ENCODE measurements at regions not wholly inside any gene's neighbourhood (a gene's known extent, or its start where the extent isn't known, plus 50 kb on each side); places are given as distances from the start of the nearest gene placed in this dataset.

DNA sequence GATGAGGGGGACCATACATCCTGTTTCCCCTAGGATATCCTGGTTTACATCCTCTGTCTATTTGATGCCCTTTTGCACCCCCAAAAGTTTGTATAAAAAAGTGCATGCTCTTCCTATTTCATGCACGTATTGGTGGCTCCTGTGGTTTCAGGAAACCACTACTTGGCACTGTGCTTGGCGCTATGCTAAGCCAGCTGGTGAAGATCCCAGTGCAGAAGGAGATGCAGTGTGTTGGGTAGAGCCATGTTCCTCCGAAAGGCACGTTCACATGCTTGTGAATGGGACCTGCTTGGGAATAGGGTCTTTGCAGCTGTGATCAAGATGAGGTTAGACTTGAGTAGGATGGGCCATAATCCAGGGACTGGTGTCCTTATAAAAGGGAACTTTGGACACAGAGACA lies 419.7 kb downstream of the GALR1 start:
- DNase-seq (ENCODE audit: extremely low spot score), result no peak
- TF ChIP-seq CTBP1 (IDR thresholded peaks at IDR 0.05; ENCODE audit: borderline replicate concordance) (no peak), ZNF384 (IDR thresholded peaks at IDR 0.05) (no peak), NFRKB (IDR thresholded peaks at IDR 0.05) (no peak), SP1 (IDR thresholded peaks at IDR 0.05) (no peak), LEF1 (IDR thresholded peaks at IDR 0.05; ENCODE audit: borderline replicate concordance) (no peak), FOXM1 (IDR thresholded peaks at IDR 0.05; ENCODE audit: borderline replicate concordance) (no peak), L3MBTL2 (conservative IDR thresholded peaks at IDR 0.05) (no peak), ELF4 (IDR thresholded peaks at IDR 0.05) (no peak), ARNT (IDR thresholded peaks at IDR 0.05) (no peak), SUZ12 (IDR thresholded peaks at IDR 0.05) (no peak), FOXA1 (IDR thresholded peaks at IDR 0.05) (no peak), HDGF (IDR thresholded peaks at IDR 0.05; ENCODE audit: borderline replicate concordance) (no peak)
- TF ChIP-seq, protein P1, sequence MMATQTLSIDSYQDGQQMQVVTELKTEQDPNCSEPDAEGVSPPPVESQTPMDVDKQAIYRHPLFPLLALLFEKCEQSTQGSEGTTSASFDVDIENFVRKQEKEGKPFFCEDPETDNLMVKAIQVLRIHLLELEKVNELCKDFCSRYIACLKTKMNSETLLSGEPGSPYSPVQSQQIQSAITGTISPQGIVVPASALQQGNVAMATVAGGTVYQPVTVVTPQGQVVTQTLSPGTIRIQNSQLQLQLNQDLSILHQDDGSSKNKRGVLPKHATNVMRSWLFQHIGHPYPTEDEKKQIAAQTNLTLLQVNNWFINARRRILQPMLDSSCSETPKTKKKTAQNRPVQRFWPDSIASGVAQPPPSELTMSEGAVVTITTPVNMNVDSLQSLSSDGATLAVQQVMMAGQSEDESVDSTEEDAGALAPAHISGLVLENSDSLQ (IDR thresholded peaks at IDR 0.05), result no peak
- ChIA-PET POLR2A (no interaction called here), CTCF (no interaction called here)

DNA sequence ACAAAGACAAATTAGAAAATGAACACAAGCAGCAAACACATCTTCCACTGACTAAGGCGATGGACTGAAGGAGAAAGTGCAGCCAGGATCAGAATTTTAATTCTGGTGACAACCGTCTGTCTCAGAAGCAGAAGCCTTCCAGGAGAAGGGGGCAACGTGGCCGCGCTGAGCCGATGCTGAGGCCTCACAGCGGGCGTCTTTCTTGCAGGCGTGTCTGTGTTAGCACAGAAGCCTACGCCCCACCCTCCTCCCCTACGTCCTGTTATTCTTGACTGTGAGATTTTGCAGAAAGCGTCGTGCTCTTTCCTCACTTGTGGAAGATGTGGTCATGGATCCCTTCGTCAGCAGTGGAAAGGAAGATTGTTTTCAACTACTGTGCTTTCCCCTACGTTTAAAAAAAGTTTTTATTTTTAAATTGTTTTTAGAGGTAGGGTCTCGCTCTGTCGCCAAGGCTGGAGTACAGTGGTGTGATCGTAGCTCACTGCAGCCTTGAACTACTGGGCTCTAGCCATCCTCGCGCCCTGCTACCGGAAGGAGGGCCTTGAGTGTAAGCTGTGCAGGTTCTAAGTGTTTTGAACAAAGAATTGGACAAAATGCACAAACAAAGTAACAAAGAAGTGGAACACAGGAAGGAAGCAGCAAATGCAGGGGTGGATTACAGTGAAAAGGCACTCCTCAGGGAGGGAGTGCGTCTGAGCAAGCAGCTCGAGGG lies 422.0 kb downstream of the GALR1 start:
- TF ChIP-seq SP1 (IDR thresholded peaks at IDR 0.05), result no peak
- TF ChIP-seq, protein P1 (IDR thresholded peaks at IDR 0.05), result no peak
- no peak for TF ChIP-seq ELF4 (IDR thresholded peaks at IDR 0.05)
- no peak for TF ChIP-seq L3MBTL2 (conservative IDR thresholded peaks at IDR 0.05)
- DNase-seq (ENCODE audit: extremely low spot score), result peak; percentile 7
- POLR2A ChIA-PET, result no interaction called here
- CTCF ChIA-PET, result no interaction called here

DNA sequence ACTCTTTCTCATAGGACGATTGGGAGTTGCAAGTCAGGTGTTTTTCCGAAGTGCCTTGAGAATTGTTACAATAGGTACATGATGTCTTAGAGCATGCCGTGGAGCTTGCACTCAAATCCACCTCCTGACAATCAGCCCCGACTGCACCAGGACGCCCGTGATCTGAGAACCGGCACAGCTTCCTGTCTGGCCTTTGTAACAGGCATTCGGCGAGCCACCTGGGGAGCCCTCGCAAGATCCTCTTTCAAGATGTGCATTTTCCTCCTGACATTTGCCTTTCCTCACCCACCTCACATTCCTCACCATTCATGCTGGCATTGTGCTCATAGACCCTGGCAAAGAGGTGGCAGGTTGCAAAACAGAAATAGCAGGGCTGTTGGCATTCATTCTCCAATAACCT lies 427.3 kb downstream of the GALR1 start:
- ChIA-PET POLR2A (no interaction called here), CTCF (no interaction called here)
- no peak for DNase-seq (ENCODE audit: extremely low spot score)
- TF ChIP-seq ARNT (IDR thresholded peaks at IDR 0.05) (no peak), SUZ12 (IDR thresholded peaks at IDR 0.05) (no peak), CTBP1 (IDR thresholded peaks at IDR 0.05; ENCODE audit: borderline replicate concordance) (no peak), FOXK2 (IDR thresholded peaks at IDR 0.05) (no peak), TARDBP (IDR thresholded peaks at IDR 0.05) (no peak), FOXM1 (IDR thresholded peaks at IDR 0.05; ENCODE audit: borderline replicate concordance) (no peak)

DNA sequence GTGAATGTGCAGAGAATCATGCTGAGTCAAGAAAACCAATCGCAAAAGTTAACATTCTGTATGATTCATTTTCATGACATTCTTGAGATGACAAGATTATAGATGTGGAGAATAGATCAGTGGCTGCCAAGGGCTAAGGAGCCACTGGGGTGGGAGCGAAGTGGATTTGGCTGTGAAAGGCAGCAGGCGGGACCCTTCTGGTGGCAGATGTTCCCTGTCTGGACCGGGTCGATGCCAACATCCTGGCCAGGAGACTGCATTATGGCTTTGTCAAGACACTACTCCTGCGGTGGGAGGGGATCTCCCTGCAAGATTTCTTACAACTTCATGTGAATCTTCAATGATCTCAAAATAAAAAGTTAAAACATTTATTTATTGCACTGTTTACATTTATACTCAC lies 427.9 kb downstream of the GALR1 start:
- no peak for DNase-seq (ENCODE audit: extremely low spot score)
- TF ChIP-seq ELF4 (IDR thresholded peaks at IDR 0.05), result no peak
- no peak for TF ChIP-seq L3MBTL2 (conservative IDR thresholded peaks at IDR 0.05)
- TF ChIP-seq TARDBP (IDR thresholded peaks at IDR 0.05), result no peak
- TF ChIP-seq FOXM1 (IDR thresholded peaks at IDR 0.05; ENCODE audit: borderline replicate concordance), result no peak
- no peak for TF ChIP-seq SP1 (IDR thresholded peaks at IDR 0.05)
- no peak for TF ChIP-seq FOXA1 (IDR thresholded peaks at IDR 0.05)
- TF ChIP-seq ZNF384 (IDR thresholded peaks at IDR 0.05), result no peak
- TF ChIP-seq, protein P1 (IDR thresholded peaks at IDR 0.05), result no peak
- TF ChIP-seq HDGF (IDR thresholded peaks at IDR 0.05; ENCODE audit: borderline replicate concordance), result no peak
- no peak for TF ChIP-seq NFRKB (IDR thresholded peaks at IDR 0.05)
- no peak for TF ChIP-seq SUZ12 (IDR thresholded peaks at IDR 0.05)
- no peak for TF ChIP-seq CTBP1 (IDR thresholded peaks at IDR 0.05; ENCODE audit: borderline replicate concordance)
- TF ChIP-seq LEF1 (IDR thresholded peaks at IDR 0.05; ENCODE audit: borderline replicate concordance), result no peak
- TF ChIP-seq ARNT (IDR thresholded peaks at IDR 0.05), result no peak
- TF ChIP-seq BHLHE40 (IDR thresholded peaks at IDR 0.05; ENCODE audit: borderline replicate concordance), result no peak
- TF ChIP-seq FOXK2 (IDR thresholded peaks at IDR 0.05), result no peak
- CTCF ChIA-PET, result no interaction called here
- POLR2A ChIA-PET, result no interaction called here

DNA sequence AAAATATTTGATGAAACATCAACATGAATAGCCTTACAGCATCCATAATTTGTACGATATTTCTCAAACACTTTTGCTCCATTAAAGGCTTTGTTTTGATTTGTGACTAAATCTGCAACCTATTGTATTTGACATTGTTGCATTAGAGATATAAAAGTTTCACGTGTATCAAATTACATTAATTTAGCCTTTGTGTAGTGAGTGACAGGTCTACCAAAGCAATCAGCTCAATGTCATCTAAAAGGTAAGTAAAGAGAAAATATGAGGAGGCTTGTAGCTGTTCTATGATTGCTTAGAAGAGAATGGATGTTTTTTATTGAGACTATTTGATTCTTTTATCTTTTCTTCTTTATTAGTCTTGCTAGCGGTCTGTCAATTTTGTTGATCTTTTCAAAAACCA lies 430.2 kb downstream of the GALR1 start:
- ChIA-PET CTCF (no interaction called here), POLR2A (no interaction called here)
- no peak for TF ChIP-seq NFRKB (IDR thresholded peaks at IDR 0.05)
- TF ChIP-seq, protein P1 (IDR thresholded peaks at IDR 0.05), result no peak
- no peak for TF ChIP-seq TARDBP (IDR thresholded peaks at IDR 0.05)
- no peak for DNase-seq (ENCODE audit: extremely low spot score)

DNA sequence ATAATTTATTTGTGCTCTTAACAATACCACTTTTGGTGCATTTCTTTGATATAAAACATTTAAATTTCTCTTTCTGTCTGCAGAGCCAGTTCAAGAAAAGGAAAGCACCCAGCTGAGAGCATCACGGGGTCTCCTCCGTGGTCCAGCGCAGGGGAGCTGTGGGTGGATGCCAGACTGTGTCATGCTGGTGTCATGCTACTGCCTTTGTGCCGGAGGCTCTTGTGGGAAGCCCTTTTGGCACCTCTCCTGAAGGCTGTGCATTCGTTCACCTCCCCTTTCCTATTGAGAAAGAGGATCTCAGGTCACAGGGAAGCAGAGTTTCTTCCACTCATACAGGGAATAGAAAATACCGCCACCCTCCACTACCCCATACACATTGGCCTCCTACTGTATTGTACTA lies 450.4 kb downstream of the GALR1 start:
- TF ChIP-seq CTBP1 (IDR thresholded peaks at IDR 0.05; ENCODE audit: borderline replicate concordance), result no peak
- TF ChIP-seq FOXK2 (IDR thresholded peaks at IDR 0.05), result no peak
- TF ChIP-seq L3MBTL2 (conservative IDR thresholded peaks at IDR 0.05), result no peak
- no peak for TF ChIP-seq SUZ12 (IDR thresholded peaks at IDR 0.05)
- TF ChIP-seq FOXM1 (IDR thresholded peaks at IDR 0.05; ENCODE audit: borderline replicate concordance), result no peak
- TF ChIP-seq NFRKB (IDR thresholded peaks at IDR 0.05), result no peak
- TF ChIP-seq SP1 (IDR thresholded peaks at IDR 0.05), result no peak
- TF ChIP-seq, protein P1 (IDR thresholded peaks at IDR 0.05), result no peak
- TF ChIP-seq ARNT (IDR thresholded peaks at IDR 0.05), result no peak
- TF ChIP-seq FOXA1 (IDR thresholded peaks at IDR 0.05), result no peak
- TF ChIP-seq BHLHE40 (IDR thresholded peaks at IDR 0.05; ENCODE audit: borderline replicate concordance), result no peak
- TF ChIP-seq HDGF (IDR thresholded peaks at IDR 0.05; ENCODE audit: borderline replicate concordance), result no peak
- no peak for TF ChIP-seq ELF4 (IDR thresholded peaks at IDR 0.05)
- no peak for TF ChIP-seq TARDBP (IDR thresholded peaks at IDR 0.05)
- TF ChIP-seq LEF1 (IDR thresholded peaks at IDR 0.05; ENCODE audit: borderline replicate concordance), result no peak
- no peak for TF ChIP-seq ZNF384 (IDR thresholded peaks at IDR 0.05)
- DNase-seq (ENCODE audit: extremely low spot score), result no peak
- ChIA-PET POLR2A (no interaction called here), CTCF (no interaction called here)
